ENCODE measurements at regions not wholly inside any gene's neighbourhood (a gene's known extent, or its start where the extent isn't known, plus 50 kb on each side); places are given as distances from the start of the nearest gene placed in this dataset.

- H3K4me3 ChIP-seq (ENCODE audit: low read length): no peak overlapping the region
- no peak for DNase-seq (ENCODE audit: low read depth)
- no peak for TF ChIP-seq CTCF (conservative IDR thresholded peaks at IDR 0.05; ENCODE audit: low read length)
Observed at GRCh38 chr14:27566843-27567382, 969.1 kb upstream of the NOVA1 start.

- no peak for TF ChIP-seq CTCF (conservative IDR thresholded peaks at IDR 0.05; ENCODE audit: low read length)
- H3K4me3 ChIP-seq (ENCODE audit: low read length): no peak overlapping the region
- DNase-seq (ENCODE audit: low read depth): no peak
Observed at GRCh38 chr14:27573018-27573417, 975.2 kb upstream of the NOVA1 start.

GRCh38 chr14:27587103-27587502, 989.3 kb upstream of the NOVA1 start:
- no peak overlapping the region for H3K4me3 ChIP-seq (ENCODE audit: low read length)
- no peak for TF ChIP-seq CTCF (conservative IDR thresholded peaks at IDR 0.05; ENCODE audit: low read length)
- no peak for DNase-seq (ENCODE audit: low read depth)

GRCh38 chr14:27605282-27605681, 1007.4 kb upstream of the NOVA1 start:
- DNase-seq (ENCODE audit: low read depth): no peak
- TF ChIP-seq CTCF (conservative IDR thresholded peaks at IDR 0.05; ENCODE audit: low read length): no peak
- no peak overlapping the region for H3K4me3 ChIP-seq (ENCODE audit: low read length)

- TF ChIP-seq CTCF (conservative IDR thresholded peaks at IDR 0.05; ENCODE audit: low read length): no peak
- H3K4me3 ChIP-seq (ENCODE audit: low read length): no peak overlapping the region
- no peak for DNase-seq (ENCODE audit: low read depth)
Observed at GRCh38 chr14:27608377-27608776, 1010.5 kb upstream of the NOVA1 start.

GRCh38 chr14:27612121-27612520, 1014.3 kb upstream of the NOVA1 start:
- no peak for DNase-seq (ENCODE audit: low read depth)
- H3K4me3 ChIP-seq (ENCODE audit: low read length): no peak overlapping the region
- TF ChIP-seq CTCF (conservative IDR thresholded peaks at IDR 0.05; ENCODE audit: low read length): no peak

- DNase-seq (ENCODE audit: low read depth): no peak
- no peak overlapping the region for H3K4me3 ChIP-seq (ENCODE audit: low read length)
- TF ChIP-seq CTCF (conservative IDR thresholded peaks at IDR 0.05; ENCODE audit: low read length): no peak
Observed at GRCh38 chr14:27613102-27613501, 1015.3 kb upstream of the NOVA1 start.

Data from AG10803 (cell line).